Glutamatergic neuron (in vitro differentiated cells): ENCODE measurements at regions not wholly inside any gene's neighbourhood (a gene's known extent, or its start where the extent isn't known, plus 50 kb on each side); places are given as distances from the start of the nearest gene placed in this dataset.

Experiments used
- DNase-seq: peaks from one replicate; pipeline ENCODE4 v3.0.0; 2022
- H3K27ac Mint-ChIP-seq: one replicate; pipeline ENCODE4 v1.8.0; 2020; ENCODE audit warnings: mild to moderate bottlenecking, mixed read lengths, inconsistent platforms; ENCODE audit not compliant: unreplicated experiment
- H3K27me3 Mint-ChIP-seq: one replicate; pipeline ENCODE4 v1.8.0; 2020; ENCODE audit warnings: mild to moderate bottlenecking, moderate library complexity, mixed read lengths, inconsistent platforms; ENCODE audit not compliant: unreplicated experiment
- H3K36me3 Mint-ChIP-seq: one replicate; pipeline ENCODE4 v1.8.0; 2020; ENCODE audit warnings: mild to moderate bottlenecking, mixed read lengths, inconsistent platforms; ENCODE audit not compliant: unreplicated experiment
- H3K4me1 Mint-ChIP-seq: one replicate; pipeline ENCODE4 v1.8.0; 2020; ENCODE audit warnings: mild to moderate bottlenecking, low read depth, mixed read lengths, inconsistent platforms; ENCODE audit not compliant: unreplicated experiment
- H3K4me3 Mint-ChIP-seq: one replicate; pipeline ENCODE4 v1.8.0; 2020; ENCODE audit warnings: mild to moderate bottlenecking, mixed read lengths, inconsistent platforms; ENCODE audit not compliant: unreplicated experiment
- H3K9me3 Mint-ChIP-seq: one replicate; pipeline ENCODE4 v1.8.0; 2020; ENCODE audit warnings: mild to moderate bottlenecking, moderate library complexity, mixed read lengths, inconsistent platforms; ENCODE audit not compliant: unreplicated experiment
- CTCF ChIP-seq: fragments of 200-600 bp; sonication (generic); IDR thresholded peaks from one replicate; pipeline ENCODE4 v1.5.0; 2021; ENCODE audit not compliant: partially characterized antibody, unreplicated experiment

GRCh38 chr2:57204364-57204763, 842.2 kb upstream of the VRK2 start:
- no peak for TF ChIP-seq CTCF
- no peaks in the 10 kb centered on the region for H3K9me3 Mint-ChIP-seq
- no peak overlapping the region for H3K4me3 Mint-ChIP-seq
- H3K36me3 Mint-ChIP-seq: no peaks in the 10 kb centered on the region
- no peaks in the 10 kb centered on the region for H3K4me1 Mint-ChIP-seq
- no peaks in the 10 kb centered on the region for H3K27me3 Mint-ChIP-seq
- DNase-seq: no peak
- H3K27ac Mint-ChIP-seq: no peak overlapping the region

GRCh38 chr2:57205241-57205640, 841.4 kb upstream of the VRK2 start:
- H3K4me1 Mint-ChIP-seq: no peaks in the 10 kb centered on the region
- no peak overlapping the region for H3K4me3 Mint-ChIP-seq
- TF ChIP-seq CTCF: no peak
- no peak overlapping the region for H3K27ac Mint-ChIP-seq
- H3K27me3 Mint-ChIP-seq: no peaks in the 10 kb centered on the region
- H3K9me3 Mint-ChIP-seq: no peaks in the 10 kb centered on the region
- no peak for DNase-seq
- H3K36me3 Mint-ChIP-seq: no peaks in the 10 kb centered on the region

- H3K4me1 Mint-ChIP-seq: no peaks in the 10 kb centered on the region
- TF ChIP-seq CTCF: no peak
Observed at GRCh38 chr2:57207191-57207590, 839.4 kb upstream of the VRK2 start.

DNA sequence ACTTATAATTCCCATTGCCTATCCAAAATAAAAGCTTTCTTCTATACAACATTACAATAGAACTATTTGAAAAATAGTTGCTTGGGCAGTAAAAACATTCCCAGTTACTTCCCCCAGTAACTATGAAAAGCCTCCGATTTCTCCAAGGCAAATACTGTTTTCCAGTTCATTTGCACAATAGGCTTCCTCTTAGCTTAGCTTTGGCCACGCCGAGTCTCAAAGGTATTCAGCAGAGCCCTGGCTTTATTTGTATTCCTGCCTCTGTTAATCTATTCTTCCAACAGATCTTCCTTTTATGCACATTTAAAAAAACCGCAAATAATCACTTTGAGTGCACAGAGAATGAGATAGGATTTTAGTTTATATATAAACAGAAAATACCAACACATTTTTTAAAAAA, 836.8 kb upstream of the VRK2 start:
- Mint-ChIP-seq H3K27me3 (no peaks in the 10 kb centered on the region), H3K9me3 (no peaks in the 10 kb centered on the region), H3K36me3 (no peaks in the 10 kb centered on the region), H3K27ac (no peak overlapping the region), H3K4me1 (no peaks in the 10 kb centered on the region), H3K4me3 (no peak overlapping the region)
- DNase-seq: no peak
- no peak for TF ChIP-seq CTCF

More at GRCh38 chr2:57207191-57207590, 839.4 kb upstream of the VRK2 start:
- no peaks in the 10 kb centered on the region for H3K27me3 Mint-ChIP-seq
- no peak overlapping the region for H3K4me3 Mint-ChIP-seq
- DNase-seq: no peak
- H3K36me3 Mint-ChIP-seq: no peaks in the 10 kb centered on the region
- H3K9me3 Mint-ChIP-seq: no peaks in the 10 kb centered on the region
- H3K27ac Mint-ChIP-seq: no peak overlapping the region

GRCh38 chr2:57210855-57211254, 835.8 kb upstream of the VRK2 start:
- Mint-ChIP-seq H3K27ac (no peak overlapping the region), H3K9me3 (no peaks in the 10 kb centered on the region), H3K36me3 (no peaks in the 10 kb centered on the region), H3K27me3 (no peaks in the 10 kb centered on the region), H3K4me1 (no peaks in the 10 kb centered on the region), H3K4me3 (no peak overlapping the region)
- no peak for TF ChIP-seq CTCF
- DNase-seq: no peak
